NK-92 treated with Interleukin-12 subunit alpha and Interleukin-12 subunit beta, amount 100 ng/mL, for 24 hours (cell line): ENCODE measurements at regions not wholly inside any gene's neighbourhood (a gene's known extent, or its start where the extent isn't known, plus 50 kb on each side); places are given as distances from the start of the nearest gene placed in this dataset.

ENCODE experiments used
- DNase-seq: peaks from one replicate; lab custom pipeline; 2025; lab: John Stamatoyannopoulos, UW

DNA sequence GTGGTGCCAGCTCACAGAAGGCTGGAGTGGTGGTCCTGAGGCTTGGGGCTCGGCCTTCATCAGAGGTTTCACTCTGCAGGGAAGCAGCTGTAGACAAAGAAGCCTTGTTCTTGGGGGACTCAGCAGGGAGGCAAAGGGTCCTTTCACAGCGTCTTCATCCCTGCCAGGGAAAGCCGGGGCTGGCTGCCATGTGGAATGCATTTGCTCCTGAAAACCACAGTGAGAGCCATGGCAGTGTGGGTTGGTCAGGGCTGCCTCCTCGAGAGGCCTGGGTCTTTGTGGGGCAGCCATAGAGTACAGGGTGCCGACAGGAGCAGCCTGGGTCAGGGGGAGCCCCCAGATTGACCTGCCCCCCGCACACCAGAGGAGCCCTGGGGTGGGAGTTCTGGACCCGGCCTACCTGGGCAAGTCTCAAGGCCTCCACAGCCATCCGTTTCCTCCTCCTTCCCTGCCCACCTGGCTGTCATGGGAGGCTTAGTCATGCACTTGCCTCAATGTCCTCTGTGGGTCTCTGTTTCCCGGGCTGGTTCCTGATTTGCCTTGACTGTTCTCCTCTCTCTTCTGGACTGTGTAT lies 144.0 kb downstream of the CDC5L start:
- DNase-seq, result no peak

- no peak for DNase-seq
Measured at GRCh38 chr6:44533421-44533820, 145.9 kb downstream of the CDC5L start.

DNA sequence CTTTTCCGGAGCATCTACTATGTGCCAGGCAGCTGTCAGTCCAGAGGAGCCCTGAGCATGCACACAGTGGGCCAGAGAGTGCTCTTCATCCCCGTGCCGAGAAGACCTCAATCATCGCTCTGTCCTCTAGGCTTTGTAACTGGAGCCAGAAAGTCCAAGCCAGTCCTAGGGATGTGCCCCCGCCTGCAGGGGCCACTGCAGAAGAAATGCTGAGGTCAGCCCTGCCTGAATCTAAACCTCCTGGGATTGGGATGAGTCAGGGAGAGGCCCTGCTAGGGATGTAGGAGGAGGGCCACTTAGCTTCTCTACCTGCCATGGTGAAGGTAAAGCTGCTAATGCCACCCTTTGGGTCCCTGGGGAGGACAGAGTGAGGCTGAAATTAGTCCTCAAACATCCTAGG lies 146.8 kb downstream of the CDC5L start:
- DNase-seq, result no peak

DNA sequence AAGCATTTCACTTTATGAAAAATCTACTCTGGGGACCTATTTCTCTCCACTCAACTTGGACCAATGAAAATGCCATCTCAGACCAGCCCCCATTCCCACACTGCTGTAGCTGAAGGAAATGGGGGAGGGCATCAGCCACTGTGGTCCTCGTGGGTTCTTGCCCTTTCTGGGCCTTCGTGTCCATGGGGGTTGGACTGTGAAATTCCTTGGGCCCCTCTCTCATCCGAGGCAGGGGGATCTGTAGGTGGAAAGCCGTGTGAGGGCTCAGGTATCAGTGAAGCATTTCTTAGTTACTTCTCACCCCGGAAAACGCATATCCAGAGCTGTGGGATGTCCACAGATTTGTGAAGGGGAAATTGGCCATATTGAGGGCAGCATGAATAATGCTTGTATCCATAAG lies 147.9 kb downstream of the CDC5L start:
- no peak for DNase-seq

DNA sequence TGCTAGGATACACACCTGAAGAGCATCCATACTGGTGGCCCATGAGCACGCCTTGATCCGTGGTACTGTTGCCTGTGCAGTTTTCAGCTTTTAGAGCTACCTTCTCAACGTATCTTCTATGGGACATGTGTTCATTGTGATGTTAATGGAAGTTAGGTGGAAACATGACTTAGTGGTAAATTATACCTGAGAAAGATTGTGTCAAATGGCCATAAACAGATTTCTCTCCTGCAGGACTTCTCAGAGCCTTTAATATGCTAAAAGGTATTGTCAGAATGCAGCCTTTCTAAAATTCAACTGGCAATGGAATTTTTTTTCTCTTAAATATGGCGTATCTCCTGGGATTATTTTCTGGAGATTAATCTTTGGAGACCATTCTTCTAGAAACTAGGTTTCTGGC lies 148.5 kb downstream of the CDC5L start:
- DNase-seq, result no peak

GRCh38 chr6:44537306-44538049 lies 150.0 kb downstream of the CDC5L start:
- no peak for DNase-seq

GRCh38 chr6:44538131-44538806 lies 150.8 kb downstream of the CDC5L start:
- no peak for DNase-seq

- no peak for DNase-seq
Measured at GRCh38 chr6:44538807-44539201, 151.3 kb downstream of the CDC5L start.

GRCh38 chr6:44539701-44540355 lies 152.3 kb downstream of the CDC5L start:
- DNase-seq, result no peak

GRCh38 chr6:44540881-44541280 lies 153.4 kb downstream of the CDC5L start:
- no peak for DNase-seq

GRCh38 chr6:44542401-44543116 lies 155.1 kb downstream of the CDC5L start:
- DNase-seq, result no peak

- DNase-seq, result no peak
Measured at GRCh38 chr6:44543664-44544063, 156.2 kb downstream of the CDC5L start.

DNA sequence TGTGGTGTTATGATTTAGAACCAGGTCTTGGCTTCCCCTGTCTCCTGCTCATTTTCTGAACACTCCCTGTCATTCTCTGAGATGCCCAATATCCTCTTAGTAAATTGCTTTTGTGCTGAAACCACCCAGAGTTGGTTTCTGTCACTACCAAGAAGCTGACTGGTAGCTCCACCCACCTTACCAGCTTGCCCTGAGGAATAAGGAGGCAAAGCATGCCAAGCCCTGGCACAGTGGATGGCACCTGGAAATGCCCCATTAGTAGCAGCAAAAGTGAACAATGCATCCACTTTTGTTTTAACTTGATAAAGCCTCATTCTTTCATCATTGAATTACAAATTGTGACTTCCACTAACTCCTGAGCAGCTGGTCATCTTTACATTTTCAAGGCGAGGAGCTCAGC lies 157.7 kb downstream of the CDC5L start:
- no peak for DNase-seq

- DNase-seq, result no peak
Measured at GRCh38 chr6:44548319-44548718, 160.8 kb downstream of the CDC5L start.

DNA sequence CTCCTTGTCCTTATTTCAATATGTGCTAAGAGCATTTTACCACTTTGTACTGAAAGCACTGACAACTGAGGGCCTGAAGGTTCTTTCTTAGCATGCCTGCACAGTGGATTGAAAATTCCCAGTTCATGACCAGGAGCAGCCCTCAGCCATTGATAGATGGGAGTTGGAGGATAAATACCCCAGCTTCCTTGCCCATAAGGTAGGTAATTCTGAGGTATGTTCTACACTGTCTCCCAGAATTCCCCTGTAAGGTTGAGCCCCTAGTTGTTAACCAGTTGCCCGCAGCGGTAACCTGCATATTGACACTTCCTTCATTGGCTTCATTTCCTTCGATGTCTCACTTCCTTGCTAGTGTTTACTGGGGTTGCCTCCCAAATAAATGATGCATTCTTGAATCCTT lies 162.0 kb downstream of the CDC5L start:
- DNase-seq, result no peak

DNA sequence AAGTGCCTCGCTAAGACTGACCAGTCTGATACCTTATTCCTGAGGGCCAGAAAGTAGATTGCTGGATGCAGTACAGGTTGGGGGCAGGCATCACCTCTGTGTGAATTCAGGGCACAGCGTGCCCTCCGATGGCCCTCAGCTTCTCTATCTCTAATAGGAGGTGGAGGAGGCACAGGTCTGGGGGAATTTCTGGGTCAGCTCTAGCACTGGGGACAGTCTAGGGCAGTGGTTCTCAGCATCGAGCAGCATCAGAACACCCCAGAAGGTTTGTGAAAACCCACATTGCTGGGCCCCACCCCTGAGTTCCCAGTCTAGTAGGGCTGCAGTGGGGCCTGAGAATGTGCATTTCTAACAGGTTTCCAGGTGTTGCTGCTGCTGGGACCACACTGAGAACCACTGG lies 166.7 kb downstream of the CDC5L start:
- DNase-seq, result no peak

DNA sequence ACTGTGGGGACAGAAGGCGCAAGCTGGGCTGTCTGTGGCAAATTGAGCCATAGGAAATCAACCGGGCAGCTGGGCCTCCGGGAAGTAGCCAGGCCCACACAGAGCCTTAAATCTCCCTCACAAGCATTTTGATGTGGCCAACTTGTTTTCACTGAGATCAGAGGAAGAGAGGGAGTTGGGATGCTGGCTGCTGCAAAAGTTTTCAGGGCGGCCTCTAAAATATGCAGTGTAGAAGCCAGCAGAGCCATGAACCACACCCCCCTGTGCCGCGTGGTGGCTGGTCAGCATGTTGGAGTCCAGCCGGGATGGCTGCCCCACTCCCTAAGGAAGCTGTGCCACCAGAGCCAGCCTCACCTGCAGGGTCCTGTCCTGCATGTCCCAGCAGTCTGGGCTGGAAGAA lies 167.4 kb downstream of the CDC5L start:
- DNase-seq, result no peak

DNA sequence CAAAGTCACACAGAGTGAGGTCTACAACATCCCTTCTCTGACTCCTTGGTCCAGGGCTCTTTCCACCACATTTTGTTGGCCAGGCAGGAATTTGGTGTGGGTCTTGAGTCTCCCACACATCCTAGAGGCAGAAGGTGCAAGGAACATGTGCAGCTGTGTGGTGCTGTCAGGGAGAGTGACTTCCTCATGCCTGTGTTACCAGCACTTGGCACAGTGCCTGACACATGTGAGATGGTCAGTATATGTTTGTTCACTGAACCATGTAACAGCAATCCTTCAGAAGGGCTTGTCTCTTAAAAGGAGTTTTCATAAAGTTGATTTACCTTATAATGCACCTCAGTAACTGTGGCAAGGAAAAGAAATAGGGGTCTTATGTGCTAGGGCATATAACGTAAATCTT lies 168.5 kb downstream of the CDC5L start:
- DNase-seq, result no peak

- no peak for DNase-seq
Measured at GRCh38 chr6:44558024-44558831, 170.7 kb downstream of the CDC5L start.

GRCh38 chr6:44558832-44559251 lies 171.3 kb downstream of the CDC5L start:
- DNase-seq, result no peak

DNA sequence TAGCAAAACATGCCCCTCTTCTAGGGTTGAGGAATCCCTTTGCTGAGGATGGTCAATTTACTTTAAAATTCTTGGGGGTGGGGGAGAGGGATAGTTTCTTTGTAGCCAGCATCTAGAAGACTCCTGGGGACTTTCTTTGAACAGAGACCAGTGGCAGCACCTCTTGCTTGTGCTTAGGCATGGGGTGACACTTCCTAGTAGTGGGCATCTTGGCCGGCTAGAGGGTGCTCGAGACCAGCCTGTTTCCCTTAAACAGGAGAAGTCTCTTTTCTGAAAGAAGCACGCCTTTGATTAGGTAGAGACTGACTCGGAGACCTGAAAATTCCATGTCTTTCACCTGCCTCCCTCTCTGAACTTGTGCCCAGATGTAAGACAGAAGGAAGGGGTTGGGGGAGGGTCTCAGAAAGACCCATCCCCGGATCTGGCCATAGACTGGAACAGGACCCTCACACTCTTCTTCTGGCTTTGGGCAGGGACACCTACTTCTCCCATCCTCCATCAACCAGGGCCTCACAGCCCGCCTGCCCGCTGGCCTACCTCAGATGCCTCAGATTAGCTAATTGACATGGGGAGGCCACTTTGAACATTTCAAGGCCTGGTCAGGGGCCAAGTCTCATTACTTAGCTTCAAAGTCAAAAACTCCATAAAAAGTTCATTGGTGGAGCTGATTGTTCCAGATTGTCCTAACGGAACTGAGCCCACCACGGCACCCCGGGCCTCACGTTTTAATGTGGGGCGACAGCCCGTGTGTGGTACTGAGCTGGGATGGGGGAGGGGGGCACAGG lies 172.2 kb downstream of the CDC5L start:
- no peak for DNase-seq
